Chondrocyte (in vitro differentiated cells): ENCODE measurements at regions not wholly inside any gene's neighbourhood (a gene's known extent, or its start where the extent isn't known, plus 50 kb on each side); places are given as distances from the start of the nearest gene placed in this dataset.

Source experiments
- DNase-seq: peaks from one replicate; pipeline ENCODE4 v3.0.0; 2021; ENCODE audit warnings: mixed read lengths, low spot score
- H3K27ac Mint-ChIP-seq: one replicate; pipeline ENCODE4 v1.8.0; 2021; ENCODE audit warnings: mild to moderate bottlenecking, moderate library complexity, mixed read lengths; ENCODE audit not compliant: unreplicated experiment
- H3K27me3 Mint-ChIP-seq: 2 replicates; pipeline ENCODE4 v1.8.0; 2021; ENCODE audit warnings: low read depth, mixed read lengths
- H3K36me3 Mint-ChIP-seq: 2 replicates; pipeline ENCODE4 v1.8.0; 2021; ENCODE audit warnings: low read depth, mixed read lengths
- H3K4me1 Mint-ChIP-seq: 2 replicates; pipeline ENCODE4 v1.8.0; 2021; ENCODE audit warnings: low read depth, mild to moderate bottlenecking, mixed read lengths
- H3K4me3 Mint-ChIP-seq: one replicate; pipeline ENCODE4 v1.8.0; 2021; ENCODE audit warnings: mild to moderate bottlenecking, moderate library complexity, mixed read lengths; ENCODE audit not compliant: unreplicated experiment
- H3K9me3 Mint-ChIP-seq: 2 replicates; pipeline ENCODE4 v1.8.0; 2021; ENCODE audit warnings: low read depth, mixed read lengths
- TF ChIP-seq, protein P1 (sequence below): fragments of 200-600 bp; sonication (generic); IDR thresholded peaks from 2 replicates; pipeline ENCODE4 v1.5.0; 2021; ENCODE audit warnings: antibody characterized with exemption, mild to moderate bottlenecking, moderate library complexity

DNA sequence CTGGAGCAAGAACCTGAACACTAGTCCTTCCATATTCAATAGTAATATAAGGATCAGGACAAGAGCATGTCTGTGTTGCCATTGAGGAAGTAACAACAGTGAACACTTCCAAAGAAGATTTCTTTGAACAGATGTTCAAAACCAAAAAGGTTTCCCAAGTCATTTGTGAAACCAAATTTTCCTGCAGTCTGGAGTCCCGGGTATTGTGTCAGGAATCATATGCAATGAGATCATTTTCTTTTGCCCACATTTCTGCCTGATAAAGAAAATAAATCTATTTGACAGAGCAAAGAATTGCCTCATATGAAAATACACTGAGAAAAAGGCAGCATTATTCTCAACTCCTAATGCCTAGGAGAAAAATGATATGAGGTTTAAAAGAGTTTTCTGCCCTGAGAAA is 151.7 kb downstream of the SNX18 start:
- peaks cover 73% of the 10 kb centered on the region for H3K4me1 Mint-ChIP-seq

DNA sequence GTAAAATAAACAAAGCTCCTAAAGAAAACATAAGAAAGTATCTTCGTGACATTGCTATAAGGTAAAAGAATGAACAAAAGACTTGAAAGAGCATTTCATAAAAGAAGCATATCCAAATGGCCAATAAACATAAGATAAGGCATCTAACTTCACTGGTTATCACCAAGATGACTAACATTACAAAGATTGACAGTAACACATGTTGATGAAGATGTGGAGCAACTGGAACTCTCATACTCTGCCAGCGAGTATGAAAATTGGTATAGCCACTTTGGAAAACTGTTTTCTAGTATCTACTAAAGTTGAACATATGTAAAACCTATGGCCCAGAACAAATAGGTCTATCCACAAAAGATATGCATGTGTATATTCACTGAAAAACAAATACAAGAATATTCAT is 150.5 kb downstream of the SNX18 start:
- H3K27me3 Mint-ChIP-seq: no peaks in the 10 kb centered on the region
- H3K27ac Mint-ChIP-seq: no peak overlapping the region
- peaks cover 3% of the 10 kb centered on the region for H3K36me3 Mint-ChIP-seq
- no peak overlapping the region for H3K4me3 Mint-ChIP-seq
- peaks cover 14% of the 10 kb centered on the region for H3K9me3 Mint-ChIP-seq
- peaks cover 73% of the 10 kb centered on the region for H3K4me1 Mint-ChIP-seq
- TF ChIP-seq, protein P1, sequence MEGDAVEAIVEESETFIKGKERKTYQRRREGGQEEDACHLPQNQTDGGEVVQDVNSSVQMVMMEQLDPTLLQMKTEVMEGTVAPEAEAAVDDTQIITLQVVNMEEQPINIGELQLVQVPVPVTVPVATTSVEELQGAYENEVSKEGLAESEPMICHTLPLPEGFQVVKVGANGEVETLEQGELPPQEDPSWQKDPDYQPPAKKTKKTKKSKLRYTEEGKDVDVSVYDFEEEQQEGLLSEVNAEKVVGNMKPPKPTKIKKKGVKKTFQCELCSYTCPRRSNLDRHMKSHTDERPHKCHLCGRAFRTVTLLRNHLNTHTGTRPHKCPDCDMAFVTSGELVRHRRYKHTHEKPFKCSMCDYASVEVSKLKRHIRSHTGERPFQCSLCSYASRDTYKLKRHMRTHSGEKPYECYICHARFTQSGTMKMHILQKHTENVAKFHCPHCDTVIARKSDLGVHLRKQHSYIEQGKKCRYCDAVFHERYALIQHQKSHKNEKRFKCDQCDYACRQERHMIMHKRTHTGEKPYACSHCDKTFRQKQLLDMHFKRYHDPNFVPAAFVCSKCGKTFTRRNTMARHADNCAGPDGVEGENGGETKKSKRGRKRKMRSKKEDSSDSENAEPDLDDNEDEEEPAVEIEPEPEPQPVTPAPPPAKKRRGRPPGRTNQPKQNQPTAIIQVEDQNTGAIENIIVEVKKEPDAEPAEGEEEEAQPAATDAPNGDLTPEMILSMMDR: no peak
- no peak for DNase-seq

More for the DNA sequence above, 151.7 kb downstream of the SNX18 start:
- peaks cover 14% of the 10 kb centered on the region for H3K9me3 Mint-ChIP-seq
- H3K27me3 Mint-ChIP-seq: no peaks in the 10 kb centered on the region
- no peak for DNase-seq
- peaks cover 3% of the 10 kb centered on the region for H3K36me3 Mint-ChIP-seq
- peak overlapping the region; percentile 62 for H3K27ac Mint-ChIP-seq
- TF ChIP-seq, protein P1: no peak
- no peak overlapping the region for H3K4me3 Mint-ChIP-seq

DNA sequence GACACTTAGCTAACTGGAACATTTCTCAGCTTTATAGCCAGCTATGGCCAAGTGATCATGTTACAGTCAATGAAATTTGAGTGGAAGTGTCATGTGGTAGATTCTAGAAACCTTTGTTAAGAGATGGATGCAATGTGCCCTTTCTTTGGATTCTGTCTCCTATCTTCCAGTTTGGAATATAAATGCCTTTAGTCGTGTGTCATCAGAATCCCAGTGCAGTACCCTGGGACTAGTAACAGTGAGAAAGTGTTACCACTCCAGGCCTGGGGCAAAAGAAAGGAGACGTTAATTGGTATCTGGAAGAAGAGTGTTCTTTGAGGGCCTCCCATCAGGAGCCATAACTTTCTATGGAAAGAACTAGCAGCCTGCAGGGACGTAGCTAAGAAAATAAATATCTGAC is 149.6 kb downstream of the SNX18 start:
- no peak for DNase-seq
- Mint-ChIP-seq H3K4me1 (peaks cover 71% of the 10 kb centered on the region), H3K27me3 (no peaks in the 10 kb centered on the region), H3K4me3 (no peak overlapping the region), H3K9me3 (peaks cover 10% of the 10 kb centered on the region), H3K36me3 (peaks cover 3% of the 10 kb centered on the region), H3K27ac (peak overlapping the region; percentile 78)
- TF ChIP-seq, protein P1: no peak

DNA sequence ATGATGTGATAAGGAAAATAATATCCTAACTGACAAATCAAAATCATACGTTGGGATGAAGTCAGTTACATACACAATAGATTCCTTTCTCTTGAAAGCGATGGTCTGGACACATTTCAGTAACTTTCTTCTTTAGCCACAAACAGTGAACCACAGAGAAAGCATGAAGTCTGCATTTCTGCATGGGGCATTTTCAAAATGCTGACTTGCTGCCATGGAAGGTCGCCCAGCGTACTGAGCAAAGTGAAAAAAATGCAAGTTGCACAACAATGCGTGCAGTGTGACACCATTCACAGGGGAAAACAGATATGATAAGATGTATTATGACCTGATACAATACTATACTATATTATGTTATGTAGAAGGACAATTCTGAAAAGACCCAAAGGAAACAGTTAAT is 146.3 kb downstream of the SNX18 start:
- Mint-ChIP-seq H3K27me3 (no peaks in the 10 kb centered on the region), H3K4me1 (peaks cover 51% of the 10 kb centered on the region), H3K9me3 (peaks cover 9% of the 10 kb centered on the region), H3K4me3 (no peak overlapping the region), H3K36me3 (peaks cover 2% of the 10 kb centered on the region), H3K27ac (peak overlapping the region; percentile 87)
- no peak for DNase-seq
- TF ChIP-seq, protein P1: no peak

DNA sequence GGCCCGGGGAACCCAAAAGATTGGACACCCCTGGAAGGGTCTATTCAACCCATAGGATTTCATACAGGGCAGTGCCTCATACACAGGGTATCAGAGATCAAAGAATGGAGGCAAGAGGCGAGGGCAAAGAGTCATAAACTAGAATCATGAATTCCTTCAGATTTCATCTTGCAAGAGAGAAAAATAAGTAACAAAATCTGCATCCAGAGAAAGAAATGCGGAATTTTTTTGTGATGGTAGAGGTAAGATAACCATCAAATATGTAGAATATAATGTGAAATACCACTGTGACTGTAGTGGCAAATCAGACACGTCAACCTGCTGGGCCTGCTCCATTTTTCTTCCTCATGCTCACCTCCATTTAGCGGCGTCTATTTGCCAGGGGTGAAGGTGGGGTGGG is 143.6 kb downstream of the SNX18 start:
- Mint-ChIP-seq H3K27ac (no peak overlapping the region), H3K36me3 (no peaks in the 10 kb centered on the region), H3K9me3 (no peaks in the 10 kb centered on the region), H3K4me1 (peaks cover 52% of the 10 kb centered on the region), H3K4me3 (no peak overlapping the region), H3K27me3 (no peaks in the 10 kb centered on the region)
- TF ChIP-seq, protein P1: no peak
- DNase-seq: no peak
